Natural killer cell treated with Interleukin-12 subunit alpha and Interleukin-12 subunit beta and Interleukin-15 and Interleukin-18, amount 100 ng/mL, for 72 hours (primary cell): ENCODE measurements at regions not wholly inside any gene's neighbourhood (a gene's known extent, or its start where the extent isn't known, plus 50 kb on each side); places are given as distances from the start of the nearest gene placed in this dataset.

ENCODE experiments used
- ATAC-seq, 2 donors: fragments of 150-1000 bp; cut with Tn5 transposase in 1 of 2; sonication (Bioruptor Pico), chemical (Tn5 transposase) in 1 of 2; 2 replicates each; pipeline ENCODE4 v1.10.0; 2021
- DNase-seq: peaks from one replicate; pipeline ENCODE4 v3.0.0; 2022; ENCODE audit warnings: low spot score
- H3K27ac Mint-ChIP-seq, 2 donors: 1 replicate in 1 of 2; 2 replicates in 1 of 2; pipeline ENCODE4 v1.8.0; 2022; ENCODE audit warnings: mixed read lengths in 2 of 2, mild to moderate bottlenecking in 1 of 2, moderate library complexity in 1 of 2
- H3K27me3 Mint-ChIP-seq, 2 donors: 1 replicate in 1 of 2; 2 replicates in 1 of 2; pipeline ENCODE4 v1.8.0; 2022; ENCODE audit warnings: mixed read lengths in 2 of 2
- H3K36me3 Mint-ChIP-seq: one replicate; pipeline ENCODE4 v1.8.0; 2022; ENCODE audit warnings: mixed read lengths
- H3K4me1 Mint-ChIP-seq, 2 donors: 1 replicate in 1 of 2; 2 replicates in 1 of 2; pipeline ENCODE4 v1.8.0; 2022; ENCODE audit warnings: low read depth in 2 of 2, mixed read lengths in 2 of 2, mild to moderate bottlenecking in 1 of 2
- H3K4me3 Mint-ChIP-seq: one replicate; pipeline ENCODE4 v1.8.0; 2022; ENCODE audit warnings: mixed read lengths
- H3K9me3 Mint-ChIP-seq: 2 replicates; pipeline ENCODE4 v1.8.0; 2022; ENCODE audit warnings: mixed read lengths

DNA sequence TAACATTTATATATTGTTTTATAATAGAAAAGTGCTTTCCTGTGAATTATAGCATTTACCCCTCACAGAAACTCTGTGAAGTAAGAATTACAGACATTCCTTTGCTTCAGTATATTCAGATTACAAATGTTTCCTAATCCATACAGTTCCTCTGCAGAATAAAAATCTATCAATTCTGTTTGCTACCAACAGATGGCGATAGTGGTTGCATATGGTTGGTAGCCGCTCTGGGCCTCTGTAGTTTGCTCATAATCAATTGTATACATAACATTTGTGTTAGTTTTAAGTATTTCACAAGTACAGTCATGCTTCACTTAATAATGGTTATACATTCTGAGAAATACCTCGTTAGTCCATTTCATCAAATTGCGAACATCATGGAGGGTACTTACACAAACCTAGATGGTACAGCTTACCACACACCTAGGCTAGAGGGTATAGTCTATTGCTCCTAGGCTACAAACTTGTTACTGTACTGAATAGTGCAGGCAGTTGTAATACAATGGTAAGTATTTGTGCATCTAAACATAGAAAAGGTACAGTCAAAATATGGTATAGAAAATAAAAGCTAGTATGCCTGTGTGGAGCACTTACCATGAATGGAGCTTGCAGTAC is 94.4 kb upstream of the STEAP4 start:
- Mint-ChIP-seq H3K9me3 (peaks cover 3% of the 10 kb centered on the region), H3K36me3 (no peaks in the 10 kb centered on the region), H3K27ac (no peak overlapping the region), H3K4me3 (no peak overlapping the region), H3K27me3 (peaks cover 0 to 3% of the 10 kb centered on the region in 2 donors), H3K4me1 (peaks cover 0 to 10% of the 10 kb centered on the region in 2 donors)
- DNase-seq (no peak), ATAC-seq (no peak)

DNA sequence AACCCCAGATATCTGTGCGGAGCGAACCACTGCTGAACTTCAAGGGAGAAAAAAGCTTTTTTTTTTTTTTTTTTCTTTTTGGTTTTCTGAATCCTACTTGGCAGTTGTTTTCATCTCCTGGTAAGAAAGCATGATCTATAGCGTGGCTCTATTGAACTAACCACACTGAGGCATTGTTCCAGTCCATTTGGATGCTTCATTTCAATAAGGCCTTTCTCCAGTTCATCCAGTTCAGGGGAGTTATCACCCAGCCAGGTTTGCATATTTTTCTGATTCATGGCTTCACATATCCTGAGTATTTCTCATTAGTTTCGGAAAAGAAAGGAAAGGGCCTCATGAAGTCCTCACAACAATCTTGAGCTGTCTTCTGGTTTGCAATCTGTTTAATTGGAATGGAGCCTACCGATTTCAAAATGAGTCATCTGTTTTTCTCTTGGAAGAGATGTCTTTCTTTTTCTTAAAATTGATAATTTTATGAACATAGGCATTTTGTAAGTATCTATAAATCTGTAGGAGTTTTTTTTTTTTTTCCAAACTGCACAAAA is 93.1 kb upstream of the STEAP4 start:
- H3K27ac Mint-ChIP-seq: no peak overlapping the region
- H3K27me3 Mint-ChIP-seq: peaks cover 0 to 3% of the 10 kb centered on the region in 2 donors
- no peaks in the 10 kb centered on the region for H3K36me3 Mint-ChIP-seq
- peaks cover 3 to 10% of the 10 kb centered on the region in 2 donors for H3K4me1 Mint-ChIP-seq
- DNase-seq (no peak), ATAC-seq (no peak)
- H3K9me3 Mint-ChIP-seq: no peaks in the 10 kb centered on the region
- no peak overlapping the region for H3K4me3 Mint-ChIP-seq

DNA sequence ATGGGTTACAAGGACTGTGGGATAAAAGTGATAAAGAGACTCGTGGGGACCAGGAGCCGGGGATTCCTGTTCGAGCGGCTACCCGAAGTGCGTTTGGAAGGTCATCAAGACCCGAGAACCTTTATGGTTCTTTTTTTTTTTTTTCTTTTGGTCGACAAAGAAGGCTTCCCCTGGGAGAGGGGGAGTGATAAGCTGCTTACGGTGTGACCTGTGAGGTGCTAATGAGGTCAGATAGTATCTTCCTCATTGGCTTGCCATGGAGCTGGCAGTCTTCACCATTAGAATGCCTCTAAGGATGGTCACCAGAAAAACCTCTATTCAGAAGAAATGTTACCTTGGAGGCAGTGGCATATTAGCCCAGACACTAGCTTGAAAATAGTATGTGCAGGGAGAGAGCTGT is 92.3 kb upstream of the STEAP4 start:
- Mint-ChIP-seq H3K27me3 (peaks cover 0 to 3% of the 10 kb centered on the region in 2 donors), H3K9me3 (no peaks in the 10 kb centered on the region)

DNA sequence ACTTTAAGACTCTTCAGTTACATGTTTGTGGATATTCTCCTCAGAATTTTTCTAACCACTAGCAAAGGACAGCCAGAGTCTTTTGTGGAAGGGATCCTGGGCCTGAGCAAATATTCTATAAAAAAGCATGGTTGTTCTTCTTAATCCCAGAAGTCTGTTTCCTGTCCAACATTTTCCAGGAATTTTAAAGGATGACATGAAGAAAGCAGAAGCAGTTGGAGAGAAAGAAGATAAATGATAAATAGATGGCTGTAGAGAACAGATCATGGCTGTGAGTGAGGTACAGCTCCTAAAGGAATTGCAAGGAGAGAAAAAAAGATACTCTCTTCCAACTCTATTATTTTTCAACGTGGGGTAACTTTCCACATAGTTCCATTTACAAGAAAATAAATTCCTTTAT is 91.8 kb upstream of the STEAP4 start:
- peaks cover 0 to 3% of the 10 kb centered on the region in 2 donors for H3K27me3 Mint-ChIP-seq
- no peaks in the 10 kb centered on the region for H3K36me3 Mint-ChIP-seq
- no peaks in the 10 kb centered on the region for H3K9me3 Mint-ChIP-seq
- no peak overlapping the region for H3K4me3 Mint-ChIP-seq
- H3K4me1 Mint-ChIP-seq: peaks cover 3 to 10% of the 10 kb centered on the region in 2 donors
- no peak overlapping the region for H3K27ac Mint-ChIP-seq
- DNase-seq (no peak), ATAC-seq (no peak)

More for the DNA sequence above, 92.3 kb upstream of the STEAP4 start:
- Mint-ChIP-seq H3K36me3 (no peaks in the 10 kb centered on the region), H3K4me3 (no peak overlapping the region), H3K4me1 (peaks cover 3 to 10% of the 10 kb centered on the region in 2 donors), H3K27ac (no peak overlapping the region)
- no peak for ATAC-seq
- DNase-seq: no peak

DNA sequence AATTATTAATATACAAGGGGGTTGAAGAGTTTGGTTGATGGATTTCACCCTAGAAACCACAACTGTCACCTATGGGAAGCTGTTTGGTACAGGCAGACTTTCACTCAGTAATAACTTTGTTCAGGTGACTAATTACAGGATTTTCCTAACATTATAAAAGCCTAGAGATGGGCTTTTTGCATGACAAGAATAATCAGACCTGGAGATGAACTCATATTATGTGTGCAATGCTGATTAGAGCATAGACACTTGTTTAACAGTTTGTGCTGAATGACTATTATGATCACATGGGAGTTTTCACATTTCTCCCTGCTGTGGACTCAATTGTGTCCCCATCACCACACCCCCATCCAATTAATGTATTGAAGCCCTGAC is 90.2 kb upstream of the STEAP4 start:
- H3K9me3 Mint-ChIP-seq: no peaks in the 10 kb centered on the region

DNA sequence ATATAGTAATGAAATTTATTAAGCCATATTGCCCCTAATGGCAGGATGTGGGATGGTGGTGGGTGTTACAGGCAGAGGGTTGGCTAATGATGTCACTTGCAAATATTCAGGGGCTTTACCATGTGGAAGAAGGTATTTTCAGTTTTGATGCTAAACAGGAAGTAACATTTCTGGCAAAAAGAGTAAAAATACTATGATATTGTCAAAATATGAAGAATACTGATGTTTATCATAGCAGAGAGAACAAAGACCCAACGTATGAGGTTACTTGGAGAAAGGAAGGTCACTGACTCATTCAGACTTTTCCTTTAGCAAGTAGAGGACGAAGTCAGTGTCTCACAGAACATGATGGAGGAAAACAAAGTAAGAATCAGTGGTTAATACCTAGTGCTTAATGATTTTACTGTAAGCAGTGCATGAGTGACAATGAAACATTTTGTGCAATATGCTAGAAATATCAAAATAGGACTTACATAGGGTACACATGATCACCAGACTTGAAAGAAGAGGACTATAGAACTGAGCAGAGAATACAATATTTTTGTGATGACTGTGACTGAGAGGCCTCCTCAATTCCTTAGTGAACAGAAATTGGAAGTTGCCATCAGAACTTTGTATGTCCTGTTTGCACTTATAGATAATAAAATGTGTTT is 89.7 kb upstream of the STEAP4 start:
- Mint-ChIP-seq H3K9me3 (no peaks in the 10 kb centered on the region), H3K36me3 (no peaks in the 10 kb centered on the region), H3K27me3 (peaks cover 0 to 3% of the 10 kb centered on the region in 2 donors), H3K4me3 (no peak overlapping the region), H3K4me1 (peaks cover 3 to 10% of the 10 kb centered on the region in 2 donors), H3K27ac (peak overlapping the region; percentile 2 to 6)
- DNase-seq (no peak), ATAC-seq (no peak)

More for the DNA sequence above, 90.2 kb upstream of the STEAP4 start:
- no peak overlapping the region for H3K27ac Mint-ChIP-seq
- H3K36me3 Mint-ChIP-seq: no peaks in the 10 kb centered on the region
- DNase-seq (no peak), ATAC-seq (no peak)
- H3K4me1 Mint-ChIP-seq: peaks cover 3 to 10% of the 10 kb centered on the region in 2 donors
- H3K27me3 Mint-ChIP-seq: peaks cover 0 to 3% of the 10 kb centered on the region in 2 donors
- H3K4me3 Mint-ChIP-seq: no peak overlapping the region

DNA sequence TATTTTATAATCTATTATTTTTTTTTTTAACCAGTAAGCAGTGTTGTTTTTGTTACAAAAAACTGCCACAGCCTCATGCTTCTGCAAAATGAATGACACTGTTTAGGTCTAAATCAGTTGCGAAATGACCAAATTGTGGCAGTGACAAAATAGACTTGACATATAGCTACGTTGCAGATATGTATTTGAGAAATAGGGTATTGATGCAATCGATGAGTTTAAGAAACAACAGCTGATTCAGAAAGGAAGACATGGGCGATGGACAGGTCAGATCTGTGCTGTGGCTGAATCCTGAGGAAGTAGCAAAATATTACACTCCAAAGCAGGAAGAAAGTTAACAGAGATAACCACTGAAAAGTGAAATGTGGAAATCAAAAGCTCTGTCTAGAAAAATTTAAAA is 89.0 kb upstream of the STEAP4 start:
- Mint-ChIP-seq H3K9me3 (no peaks in the 10 kb centered on the region), H3K4me3 (peak overlapping the region; percentile 30), H3K27ac (peak overlapping the region; percentile 2 to 6), H3K36me3 (no peaks in the 10 kb centered on the region), H3K4me1 (peaks cover 3 to 10% of the 10 kb centered on the region in 2 donors), H3K27me3 (peaks cover 0 to 3% of the 10 kb centered on the region in 2 donors)
- peak in 1 of 2 donors; percentile 71 for ATAC-seq
- no peak for DNase-seq

DNA sequence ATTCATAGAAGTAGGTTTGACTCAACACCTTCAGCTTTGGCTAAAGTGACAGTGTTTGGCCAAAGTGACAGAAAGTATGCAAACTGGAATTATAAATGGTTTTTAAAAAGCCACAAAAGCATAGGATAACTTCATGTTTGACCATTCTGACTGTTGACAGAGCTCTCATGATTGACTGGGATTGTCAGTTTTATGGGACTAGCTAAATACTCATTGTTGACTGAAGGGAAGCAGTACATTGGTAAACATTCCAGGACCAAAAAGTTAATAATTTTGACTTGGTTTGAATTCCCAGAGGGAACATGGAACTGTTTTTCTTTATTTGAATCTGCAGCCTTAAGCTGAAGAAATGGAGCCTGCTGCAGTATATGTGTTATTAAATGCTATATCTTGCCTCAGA is 84.6 kb upstream of the STEAP4 start:
- Mint-ChIP-seq H3K36me3 (no peaks in the 10 kb centered on the region), H3K4me3 (no peak overlapping the region), H3K27ac (no peak overlapping the region), H3K27me3 (no peaks in the 10 kb centered on the region), H3K9me3 (no peaks in the 10 kb centered on the region), H3K4me1 (peaks cover 1 to 6% of the 10 kb centered on the region in 2 donors)
- DNase-seq: no peak
- ATAC-seq: no peak

DNA sequence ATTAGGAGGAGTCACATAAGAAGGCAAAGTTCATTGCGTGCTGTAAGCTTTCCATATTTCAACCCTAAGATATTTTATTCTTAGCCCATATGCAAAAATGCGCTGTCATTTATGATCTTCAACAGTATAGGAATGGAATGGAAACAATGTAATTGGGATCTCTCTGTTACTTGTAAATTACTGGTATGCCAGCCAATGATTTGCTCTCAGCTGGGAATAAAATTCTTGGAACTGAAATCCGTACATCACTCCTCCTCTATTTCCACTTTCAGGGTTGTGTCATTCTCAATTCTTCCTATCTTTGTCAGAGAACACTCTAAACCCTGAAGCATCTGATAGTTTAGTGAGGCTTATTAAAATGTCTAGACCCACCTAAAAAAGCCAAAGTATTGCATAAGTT is 80.7 kb upstream of the STEAP4 start:
- ATAC-seq: no peak
- no peak for DNase-seq
- no peak overlapping the region for H3K4me3 Mint-ChIP-seq
- no peaks in the 10 kb centered on the region for H3K27me3 Mint-ChIP-seq
- no peak overlapping the region for H3K27ac Mint-ChIP-seq
- peaks cover 0 to 3% of the 10 kb centered on the region in 2 donors for H3K4me1 Mint-ChIP-seq
- H3K36me3 Mint-ChIP-seq: no peaks in the 10 kb centered on the region
- peaks cover 4% of the 10 kb centered on the region for H3K9me3 Mint-ChIP-seq

DNA sequence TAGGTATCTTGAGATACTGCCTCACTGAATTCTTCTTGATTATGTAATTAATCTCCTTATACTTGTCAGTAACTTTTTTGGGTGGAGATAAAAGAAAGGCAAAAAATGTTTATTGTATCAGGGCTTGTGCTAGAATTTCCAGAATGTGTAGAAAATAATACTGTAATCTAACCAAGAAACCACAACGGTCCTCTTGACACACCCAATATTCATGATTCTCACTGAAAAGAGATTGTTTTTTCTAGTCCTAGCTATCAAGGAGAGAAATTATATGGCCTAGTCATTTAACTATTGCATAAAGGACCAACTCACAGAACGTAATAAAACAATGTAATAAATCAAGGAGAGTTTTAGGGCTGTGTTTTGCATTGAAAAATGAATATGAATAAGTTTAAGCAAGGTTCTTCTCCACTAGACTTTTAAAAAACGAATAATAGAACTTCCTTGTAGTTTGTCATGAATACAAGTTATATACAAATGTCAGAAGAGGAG is 80.0 kb upstream of the STEAP4 start:
- no peak overlapping the region for H3K27ac Mint-ChIP-seq
- no peaks in the 10 kb centered on the region for H3K27me3 Mint-ChIP-seq
- H3K4me1 Mint-ChIP-seq: peaks cover 0 to 3% of the 10 kb centered on the region in 2 donors
- no peak for ATAC-seq
- no peak overlapping the region for H3K4me3 Mint-ChIP-seq
- peaks cover 4% of the 10 kb centered on the region for H3K9me3 Mint-ChIP-seq
- DNase-seq: no peak
- H3K36me3 Mint-ChIP-seq: no peaks in the 10 kb centered on the region

DNA sequence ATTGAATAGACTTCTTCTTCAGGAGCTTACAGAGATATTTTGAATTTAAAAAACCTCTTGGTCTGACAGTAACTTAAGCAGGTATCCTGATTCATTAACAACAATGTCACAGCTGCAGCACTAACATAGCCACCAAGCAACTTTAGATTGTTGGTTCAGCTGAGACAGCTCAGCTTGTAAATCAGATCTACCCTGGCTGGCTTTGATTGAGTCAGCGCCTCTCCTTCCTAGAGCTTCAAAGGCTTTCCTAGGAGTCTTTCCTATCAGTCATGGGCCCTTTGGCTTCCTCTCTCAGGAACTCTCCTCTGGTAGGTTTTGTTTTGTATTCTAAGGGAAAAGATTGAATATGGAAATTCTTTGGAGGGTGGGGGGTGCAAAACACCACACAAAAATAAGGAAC is 70.7 kb upstream of the STEAP4 start:
- Mint-ChIP-seq H3K27ac (no peak overlapping the region), H3K4me3 (no peak overlapping the region), H3K27me3 (no peaks in the 10 kb centered on the region), H3K4me1 (no peaks in the 10 kb centered on the region), H3K36me3 (no peaks in the 10 kb centered on the region), H3K9me3 (peaks cover under 1% of the 10 kb centered on the region)
- ATAC-seq (no peak), DNase-seq (no peak)

DNA sequence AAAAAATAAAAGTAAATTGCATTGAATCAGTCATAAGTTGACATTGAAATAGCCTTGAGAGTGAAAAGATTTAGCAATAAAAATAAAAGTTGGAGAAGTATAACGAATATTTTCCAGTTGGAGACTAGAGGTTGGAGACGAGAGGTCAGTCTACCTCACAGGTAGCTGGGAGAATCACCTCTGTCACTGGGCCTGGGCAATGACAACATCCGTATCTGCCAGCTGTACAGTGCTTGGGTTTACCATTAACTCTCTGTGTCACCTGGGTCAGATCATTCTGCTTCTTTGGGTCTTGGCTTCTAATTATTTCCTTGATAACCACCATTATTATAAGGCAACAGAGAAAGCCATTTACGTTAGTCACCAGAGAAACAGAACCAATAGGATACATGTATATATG is 62.0 kb upstream of the STEAP4 start:
- Mint-ChIP-seq H3K27ac (no peak overlapping the region), H3K4me1 (no peaks in the 10 kb centered on the region), H3K36me3 (no peaks in the 10 kb centered on the region), H3K4me3 (no peak overlapping the region), H3K27me3 (peaks cover 0 to 7% of the 10 kb centered on the region in 2 donors), H3K9me3 (peaks cover 3% of the 10 kb centered on the region)
- no peak for DNase-seq
- no peak for ATAC-seq

DNA sequence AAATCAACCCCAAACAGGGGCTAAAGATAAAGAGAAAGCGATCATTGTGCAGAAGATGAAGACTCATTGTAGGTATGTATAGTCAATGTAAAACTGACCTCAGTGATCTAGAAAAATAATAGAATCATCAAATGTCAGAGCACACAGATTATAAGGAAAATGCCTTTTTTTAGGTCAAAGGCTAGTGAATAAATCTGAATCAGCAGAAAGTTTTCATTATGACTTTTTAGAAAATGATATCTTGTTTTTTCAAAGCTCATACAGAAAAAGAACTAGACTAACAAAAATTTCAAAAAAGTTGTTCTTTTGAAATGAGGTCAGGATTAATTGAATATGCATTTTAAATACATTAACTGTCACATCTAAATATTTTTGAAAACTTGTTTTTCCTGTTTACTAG is 60.2 kb upstream of the STEAP4 start:
- no peaks in the 10 kb centered on the region for H3K9me3 Mint-ChIP-seq
- DNase-seq: no peak
- no peak for ATAC-seq
- peaks cover 0 to 7% of the 10 kb centered on the region in 2 donors for H3K27me3 Mint-ChIP-seq
- no peak overlapping the region for H3K27ac Mint-ChIP-seq
- no peaks in the 10 kb centered on the region for H3K36me3 Mint-ChIP-seq
- H3K4me3 Mint-ChIP-seq: no peak overlapping the region
- no peaks in the 10 kb centered on the region for H3K4me1 Mint-ChIP-seq

DNA sequence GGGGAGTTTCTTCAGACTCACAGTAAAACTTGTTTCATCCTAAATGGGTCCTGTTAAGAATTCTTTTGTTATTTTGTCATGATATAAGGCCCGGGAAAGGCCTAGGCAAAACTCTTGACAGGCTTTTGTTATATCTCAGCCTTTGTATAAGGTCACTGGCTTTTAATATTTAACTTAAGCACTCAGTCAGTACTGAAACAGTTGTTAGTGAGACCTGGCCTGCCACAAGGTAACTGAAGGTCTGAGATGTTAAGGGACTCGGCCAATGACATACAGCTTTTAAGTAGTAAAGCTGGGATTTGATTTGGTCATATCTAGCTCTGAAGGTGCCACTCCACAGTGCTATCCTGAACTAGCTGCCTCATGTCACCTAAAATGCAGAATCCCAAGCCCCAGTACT is 57.2 kb upstream of the STEAP4 start:
- ATAC-seq (no peak), DNase-seq (no peak)
- no peaks in the 10 kb centered on the region for H3K9me3 Mint-ChIP-seq
- H3K27ac Mint-ChIP-seq: no peak overlapping the region
- H3K4me1 Mint-ChIP-seq: no peaks in the 10 kb centered on the region
- H3K27me3 Mint-ChIP-seq: peaks cover 0 to 14% of the 10 kb centered on the region in 2 donors
- H3K4me3 Mint-ChIP-seq: no peak overlapping the region
- no peaks in the 10 kb centered on the region for H3K36me3 Mint-ChIP-seq
